MG63 (cell line): ENCODE measurements at regions not wholly inside any gene's neighbourhood (a gene's known extent, or its start where the extent isn't known, plus 50 kb on each side); places are given as distances from the start of the nearest gene placed in this dataset.

Experiments used
- DNase-seq: peaks from one replicate; pipeline ENCODE4 v3.0.0-alpha.2; 2020
- H3K27me3 ChIP-seq: fragments of 250-450 bp; sonication (Bioruptor Pico); 2 replicates; pipeline ENCODE4 v1.5.1; 2020; ENCODE audit warnings: mild to moderate bottlenecking, moderate library complexity
- H3K36me3 ChIP-seq: fragments of 250-450 bp; sonication (Bioruptor Pico); 2 replicates; pipeline ENCODE4 v1.5.1; 2020; ENCODE audit warnings: mild to moderate bottlenecking, moderate library complexity
- H3K4me3 ChIP-seq: fragments of 250-450 bp; sonication (Bioruptor Pico); 2 replicates; pipeline ENCODE4 v1.5.1; 2020; ENCODE audit warnings: mild to moderate bottlenecking, moderate library complexity
- H3K9me3 ChIP-seq: fragments of 250-450 bp; sonication (Bioruptor Pico); 2 replicates; pipeline ENCODE4 v1.5.1; 2020; ENCODE audit warnings: mild to moderate bottlenecking, moderate library complexity

- no peak for DNase-seq
- Histone ChIP-seq H3K4me3 (no peak overlapping the region), H3K9me3 (no peaks in the 10 kb centered on the region), H3K36me3 (no peaks in the 10 kb centered on the region), H3K27me3 (peaks cover 20% of the 10 kb centered on the region)
Observed at GRCh38 chr16:56140645-56141044, 50.6 kb upstream of the GNAO1 start.

DNA sequence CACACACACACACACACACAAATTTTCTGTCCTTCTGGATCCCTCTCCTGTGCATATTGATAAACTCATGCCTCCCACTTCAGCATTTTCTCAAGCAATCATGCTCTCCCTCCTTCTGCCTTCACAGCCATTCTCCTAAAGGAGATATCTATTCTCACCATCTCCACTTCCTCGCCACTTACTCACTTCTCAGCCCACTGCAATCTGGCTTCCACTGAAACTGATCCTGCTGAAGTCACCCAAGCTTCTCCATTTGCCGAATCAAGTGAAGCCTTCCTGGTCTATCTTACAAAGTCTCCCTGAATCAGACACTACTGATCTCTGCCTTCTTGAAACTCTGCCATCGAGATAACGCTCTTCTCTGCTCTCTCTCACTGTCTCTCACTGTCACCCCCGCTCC is 54.0 kb upstream of the GNAO1 start:
- no peak overlapping the region for H3K4me3 ChIP-seq
- H3K9me3 ChIP-seq: no peaks in the 10 kb centered on the region
- no peaks in the 10 kb centered on the region for H3K36me3 ChIP-seq
- H3K27me3 ChIP-seq: peaks cover 6% of the 10 kb centered on the region
- no peak for DNase-seq

- no peak for DNase-seq
- no peaks in the 10 kb centered on the region for H3K36me3 ChIP-seq
- H3K4me3 ChIP-seq: no peak overlapping the region
- no peaks in the 10 kb centered on the region for H3K9me3 ChIP-seq
- peaks cover 6% of the 10 kb centered on the region for H3K27me3 ChIP-seq
Observed at GRCh38 chr16:56136256-56136655, 55.0 kb upstream of the GNAO1 start.

DNA sequence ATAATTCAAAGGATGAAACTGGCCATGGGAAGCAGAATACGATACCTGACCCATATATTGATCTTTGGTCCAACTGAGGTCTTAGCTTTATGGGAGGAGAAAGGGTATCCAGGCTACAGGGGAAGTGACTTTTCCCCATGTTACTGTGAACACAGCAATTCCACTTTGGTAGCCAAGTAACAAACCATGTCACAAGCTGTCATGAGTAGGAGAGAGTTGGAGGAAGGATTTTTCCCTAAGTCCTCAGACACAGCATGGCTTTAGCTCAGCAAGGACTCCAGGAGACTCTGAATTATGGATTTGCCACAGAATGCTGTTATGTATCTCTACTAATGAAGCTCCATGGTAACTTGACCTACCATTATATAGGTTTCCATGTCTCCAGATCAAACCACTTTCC is 56.5 kb upstream of the GNAO1 start:
- peaks cover 6% of the 10 kb centered on the region for H3K27me3 ChIP-seq
- H3K9me3 ChIP-seq: no peaks in the 10 kb centered on the region
- H3K4me3 ChIP-seq: no peak overlapping the region
- H3K36me3 ChIP-seq: no peaks in the 10 kb centered on the region
- DNase-seq: no peak

DNA sequence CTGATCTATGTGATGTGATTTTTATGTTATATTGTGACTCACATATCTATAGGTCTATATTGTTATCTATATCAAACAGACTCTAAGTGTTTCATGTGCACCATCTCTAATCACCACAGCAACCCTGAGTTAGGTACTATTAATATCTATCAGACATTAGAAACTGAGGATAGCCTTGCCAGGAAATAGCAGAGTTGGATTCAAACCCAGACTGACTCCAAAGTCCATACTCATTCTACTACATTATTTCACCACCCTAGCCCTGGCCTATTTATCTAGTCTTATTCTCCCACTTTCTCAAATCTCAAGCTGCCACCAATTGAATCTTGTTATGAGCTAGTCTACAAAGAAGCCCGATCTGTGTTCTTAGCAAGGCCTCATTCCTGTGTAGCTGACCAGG is 65.4 kb upstream of the GNAO1 start:
- no peaks in the 10 kb centered on the region for H3K36me3 ChIP-seq
- no peaks in the 10 kb centered on the region for H3K9me3 ChIP-seq
- no peak for DNase-seq
- H3K4me3 ChIP-seq: no peak overlapping the region
- peaks cover 21% of the 10 kb centered on the region; the same call in 1 of the 2 replicates for H3K27me3 ChIP-seq

DNA sequence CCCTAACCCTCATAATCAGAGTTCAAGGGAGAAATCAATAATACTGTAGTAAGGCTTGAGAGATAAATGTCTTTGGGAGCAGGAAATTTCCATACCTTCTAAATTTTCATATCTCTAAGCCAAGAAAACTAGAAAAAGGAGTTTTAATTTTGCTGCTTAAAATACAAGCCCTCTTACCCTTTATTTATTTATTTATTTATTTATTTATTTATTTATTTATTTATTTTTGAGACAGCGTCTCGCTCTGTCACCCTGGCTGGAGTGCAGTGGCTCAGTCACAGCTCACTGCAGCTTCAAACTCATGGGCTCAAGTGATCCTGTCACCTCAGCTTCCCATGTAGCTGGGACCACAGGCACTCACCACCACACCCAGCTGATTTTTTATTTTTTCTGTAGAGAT is 69.0 kb upstream of the GNAO1 start:
- no peak overlapping the region for H3K4me3 ChIP-seq
- DNase-seq: no peak
- no peaks in the 10 kb centered on the region for H3K36me3 ChIP-seq
- H3K9me3 ChIP-seq: no peaks in the 10 kb centered on the region
- H3K27me3 ChIP-seq: peaks cover 15% of the 10 kb centered on the region; the same call in 1 of the 2 replicates

- H3K9me3 ChIP-seq: no peaks in the 10 kb centered on the region
- no peaks in the 10 kb centered on the region for H3K36me3 ChIP-seq
- no peak for DNase-seq
- H3K27me3 ChIP-seq: peaks cover 15% of the 10 kb centered on the region; the same call in 1 of the 2 replicates
- H3K4me3 ChIP-seq: no peak overlapping the region
Observed at GRCh38 chr16:56121156-56121500, 70.2 kb upstream of the GNAO1 start.

DNA sequence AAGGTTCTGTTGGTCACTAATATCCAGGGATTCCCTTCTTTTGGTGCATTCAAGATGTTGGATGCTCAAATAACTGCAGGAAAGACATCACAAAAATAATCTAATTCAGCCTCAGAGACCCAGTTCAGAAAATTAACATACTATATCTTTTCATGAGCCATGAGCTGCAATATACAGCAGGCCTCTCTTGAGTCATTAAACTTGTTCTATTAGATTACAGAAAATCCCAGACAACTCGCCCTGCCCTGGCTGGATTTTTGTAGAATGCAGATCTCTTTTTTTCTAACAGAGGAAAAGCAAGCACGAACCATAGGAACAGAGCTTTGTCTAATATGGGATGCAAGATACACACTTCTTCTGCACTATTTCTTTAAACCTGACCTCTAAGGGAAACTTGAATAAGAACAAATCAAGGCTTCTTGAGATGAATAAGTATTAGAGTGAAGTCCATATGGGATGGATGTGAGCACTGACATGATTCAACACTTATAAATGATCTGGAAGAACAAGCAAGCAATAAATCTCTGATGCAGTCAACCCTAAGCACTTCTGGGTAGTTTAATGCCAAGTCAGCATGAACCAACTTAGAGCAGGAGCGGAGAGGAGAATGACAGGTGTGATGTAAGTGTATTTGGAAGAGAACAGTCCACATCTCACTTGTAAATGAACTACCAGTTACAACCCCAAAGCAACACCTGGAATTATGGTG is 70.7 kb upstream of the GNAO1 start:
- no peak overlapping the region for H3K4me3 ChIP-seq
- no peaks in the 10 kb centered on the region for H3K9me3 ChIP-seq
- DNase-seq: no peak
- H3K27me3 ChIP-seq: peaks cover 15% of the 10 kb centered on the region; the same call in 1 of the 2 replicates
- H3K36me3 ChIP-seq: no peaks in the 10 kb centered on the region

- DNase-seq: no peak
- H3K4me3 ChIP-seq: no peak overlapping the region
- no peaks in the 10 kb centered on the region for H3K36me3 ChIP-seq
Observed at GRCh38 chr16:56119133-56119532, 72.2 kb upstream of the GNAO1 start.

GRCh38 chr16:56116577-56116964 is 74.7 kb upstream of the GNAO1 start:
- no peaks in the 10 kb centered on the region for H3K9me3 ChIP-seq
- no peak for DNase-seq

More at GRCh38 chr16:56119133-56119532, 72.2 kb upstream of the GNAO1 start:
- H3K27me3 ChIP-seq: peaks cover 14% of the 10 kb centered on the region; the same call in 1 of the 2 replicates
- no peaks in the 10 kb centered on the region for H3K9me3 ChIP-seq

GRCh38 chr16:56115817-56116576 is 75.3 kb upstream of the GNAO1 start:
- no peak for DNase-seq
- no peaks in the 10 kb centered on the region for H3K36me3 ChIP-seq
- no peaks in the 10 kb centered on the region for H3K9me3 ChIP-seq
- H3K27me3 ChIP-seq: peaks cover 12% of the 10 kb centered on the region
- H3K4me3 ChIP-seq: no peak overlapping the region

More at GRCh38 chr16:56116577-56116964, 74.7 kb upstream of the GNAO1 start:
- Histone ChIP-seq H3K36me3 (no peaks in the 10 kb centered on the region), H3K27me3 (peaks cover 8% of the 10 kb centered on the region), H3K4me3 (no peak overlapping the region)

- peaks cover 12% of the 10 kb centered on the region for H3K27me3 ChIP-seq
- H3K36me3 ChIP-seq: no peaks in the 10 kb centered on the region
- DNase-seq: no peak
- H3K4me3 ChIP-seq: no peak overlapping the region
- no peaks in the 10 kb centered on the region for H3K9me3 ChIP-seq
Observed at GRCh38 chr16:56113223-56113622, 78.1 kb upstream of the GNAO1 start.

DNA sequence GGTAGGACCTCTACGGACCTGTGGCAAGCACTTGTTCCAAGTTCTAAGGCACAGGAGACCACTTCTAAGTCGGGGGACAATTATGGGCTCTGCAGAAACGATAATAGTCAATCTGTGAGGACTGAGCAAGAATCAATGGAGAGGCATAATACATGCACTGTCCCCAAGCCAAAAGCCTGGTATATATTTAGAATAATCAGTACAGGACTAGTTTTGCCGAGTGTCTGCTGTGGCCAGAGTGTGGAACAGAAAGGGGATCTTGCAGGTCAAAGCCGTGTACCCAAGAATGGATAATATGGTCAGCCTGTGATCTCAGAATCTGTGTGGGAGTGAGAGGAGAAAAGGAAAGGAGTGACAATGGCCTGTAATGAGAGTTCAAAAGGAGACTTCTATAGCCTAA is 80.2 kb upstream of the GNAO1 start:
- no peak overlapping the region for H3K4me3 ChIP-seq
- H3K36me3 ChIP-seq: no peaks in the 10 kb centered on the region
- DNase-seq: no peak
- H3K9me3 ChIP-seq: no peaks in the 10 kb centered on the region
- peaks cover 15% of the 10 kb centered on the region for H3K27me3 ChIP-seq

- no peak overlapping the region for H3K4me3 ChIP-seq
- no peaks in the 10 kb centered on the region for H3K36me3 ChIP-seq
- H3K9me3 ChIP-seq: no peaks in the 10 kb centered on the region
- DNase-seq: no peak
- peaks cover 12% of the 10 kb centered on the region for H3K27me3 ChIP-seq
Observed at GRCh38 chr16:56109994-56110393, 81.3 kb upstream of the GNAO1 start.

- Histone ChIP-seq H3K36me3 (no peaks in the 10 kb centered on the region), H3K9me3 (no peaks in the 10 kb centered on the region), H3K27me3 (peaks cover 12% of the 10 kb centered on the region), H3K4me3 (no peak overlapping the region)
- DNase-seq: no peak
Observed at GRCh38 chr16:56109205-56109604, 82.1 kb upstream of the GNAO1 start.

GRCh38 chr16:56108724-56109123 is 82.6 kb upstream of the GNAO1 start:
- no peak overlapping the region for H3K4me3 ChIP-seq
- no peaks in the 10 kb centered on the region for H3K9me3 ChIP-seq
- DNase-seq: no peak
- peaks cover 10% of the 10 kb centered on the region for H3K27me3 ChIP-seq
- H3K36me3 ChIP-seq: no peaks in the 10 kb centered on the region

- Histone ChIP-seq H3K27me3 (peaks cover 9% of the 10 kb centered on the region), H3K4me3 (no peak overlapping the region), H3K36me3 (no peaks in the 10 kb centered on the region), H3K9me3 (no peaks in the 10 kb centered on the region)
- no peak for DNase-seq
Observed at GRCh38 chr16:56108056-56108471, 83.2 kb upstream of the GNAO1 start.

DNA sequence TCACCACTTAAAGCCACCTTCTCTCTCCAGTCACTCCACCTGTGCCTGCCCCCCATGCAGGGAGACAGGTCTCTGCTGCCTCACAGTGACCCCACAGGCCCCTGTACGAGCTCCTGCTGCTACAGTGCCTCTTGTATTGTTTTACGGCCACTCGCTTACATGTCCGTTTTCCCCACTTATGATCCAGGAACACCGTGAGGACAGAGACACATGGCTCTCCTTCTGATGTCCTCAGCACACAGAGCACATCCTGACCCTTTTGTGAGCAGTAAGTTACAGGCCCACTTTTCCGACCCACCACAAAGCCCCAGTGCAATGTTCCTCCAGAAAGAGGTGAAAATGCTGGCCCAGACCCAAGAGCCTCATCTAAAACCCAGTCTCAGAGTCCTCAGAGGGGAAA is 84.8 kb upstream of the GNAO1 start:
- Histone ChIP-seq H3K27me3 (peaks cover 7% of the 10 kb centered on the region), H3K9me3 (no peaks in the 10 kb centered on the region), H3K4me3 (no peak overlapping the region), H3K36me3 (no peaks in the 10 kb centered on the region)
- DNase-seq: no peak
